ENCODE measurements at regions not wholly inside any gene's neighbourhood (a gene's known extent, or its start where the extent isn't known, plus 50 kb on each side); places are given as distances from the start of the nearest gene placed in this dataset.

GRCh38 chr7:26006426-26006825, 145.6 kb upstream of the NFE2L3 start:
- no peaks in the 10 kb centered on the region for H3K4me1 Mint-ChIP-seq (ENCODE audit: low read depth)
- H3K27me3 Mint-ChIP-seq: peaks cover 34% of the 10 kb centered on the region
- no peaks in the 10 kb centered on the region for H3K9me3 Mint-ChIP-seq
- H3K4me3 Mint-ChIP-seq: no peak overlapping the region
- intact Hi-C loops (cut with DNase I, micrococcal nuclease): no loop called here
- Histone ChIP-seq H3K27me3 (ENCODE audit: control insufficient read depth in 1 of 2, insufficient read depth in 2 of 2, low read length in 2 of 2) (peaks cover 0 to 4% of the 10 kb centered on the region in 2 experiments), H3K4me1 (ENCODE audit: insufficient read depth, low read length) (no peaks in the 10 kb centered on the region), H3K36me3 (ENCODE audit: insufficient read depth, low read length) (no peaks in the 10 kb centered on the region), H3K9me3 (ENCODE audit: control insufficient read depth in 1 of 2, insufficient read depth in 1 of 2, low read length in 2 of 2) (no peaks in the 10 kb centered on the region), H3K4me3 (ENCODE audit: low read length) (no peak overlapping the region), H3K27ac (ENCODE audit: low read depth in 1 of 2, low read length in 2 of 2) (no peak overlapping the region)
- TF ChIP-seq CTCF (IDR thresholded peaks at IDR 0.05): no peak
- DNase-seq: no peak
- no peaks in the 10 kb centered on the region for H3K36me3 Mint-ChIP-seq (ENCODE audit: low read depth)
- H3K27ac Mint-ChIP-seq: no peak overlapping the region
- ChIA-PET POLR2A (no interaction called here), CTCF (interaction anchor here (0.8 kb wide), 1 partner anchor 11 kb away, joined by 3 read pairs; no protein-coding TSS in a partner anchor)
- no peak for ATAC-seq (ENCODE audit: poor library complexity)

- Histone ChIP-seq H3K4me1 (ENCODE audit: insufficient read depth, low read length) (no peaks in the 10 kb centered on the region), H3K27me3 (ENCODE audit: control insufficient read depth in 1 of 2, insufficient read depth in 2 of 2, low read length in 2 of 2) (peaks cover 0 to 4% of the 10 kb centered on the region in 2 experiments), H3K9me3 (ENCODE audit: control insufficient read depth in 1 of 2, insufficient read depth in 1 of 2, low read length in 2 of 2) (no peaks in the 10 kb centered on the region), H3K36me3 (ENCODE audit: insufficient read depth, low read length) (no peaks in the 10 kb centered on the region), H3K4me3 (ENCODE audit: low read length) (no peak overlapping the region), H3K27ac (ENCODE audit: low read depth in 1 of 2, low read length in 2 of 2) (no peak overlapping the region)
- ChIA-PET CTCF (no interaction called here), POLR2A (no interaction called here)
- DNase-seq (no peak), ATAC-seq (ENCODE audit: poor library complexity) (no peak)
- Mint-ChIP-seq H3K27me3 (peaks cover 25% of the 10 kb centered on the region), H3K9me3 (no peaks in the 10 kb centered on the region), H3K27ac (no peak overlapping the region), H3K4me1 (ENCODE audit: low read depth) (no peaks in the 10 kb centered on the region), H3K4me3 (no peak overlapping the region), H3K36me3 (ENCODE audit: low read depth) (no peaks in the 10 kb centered on the region)
- intact Hi-C loops (cut with DNase I, micrococcal nuclease): no loop called here
- TF ChIP-seq CTCF (IDR thresholded peaks at IDR 0.05): no peak
These were observed 144.5 kb upstream of the NFE2L3 start for GRCh38 chr7:26007510-26007909.

- Histone ChIP-seq H3K27me3 (ENCODE audit: control insufficient read depth in 1 of 2, insufficient read depth in 2 of 2, low read length in 2 of 2) (peaks cover 0 to 4% of the 10 kb centered on the region in 2 experiments), H3K4me3 (ENCODE audit: low read length) (no peak overlapping the region), H3K36me3 (ENCODE audit: insufficient read depth, low read length) (no peaks in the 10 kb centered on the region), H3K4me1 (ENCODE audit: insufficient read depth, low read length) (no peaks in the 10 kb centered on the region), H3K27ac (ENCODE audit: low read depth in 1 of 2, low read length in 2 of 2) (no peak overlapping the region), H3K9me3 (ENCODE audit: control insufficient read depth in 1 of 2, insufficient read depth in 1 of 2, low read length in 2 of 2) (no peaks in the 10 kb centered on the region)
- ATAC-seq (ENCODE audit: poor library complexity) (no peak), DNase-seq (no peak)
- Mint-ChIP-seq H3K27ac (no peak overlapping the region), H3K27me3 (peaks cover 18% of the 10 kb centered on the region), H3K9me3 (no peaks in the 10 kb centered on the region), H3K36me3 (ENCODE audit: low read depth) (no peaks in the 10 kb centered on the region), H3K4me1 (ENCODE audit: low read depth) (no peaks in the 10 kb centered on the region), H3K4me3 (no peak overlapping the region)
- ChIA-PET CTCF (no interaction called here), POLR2A (no interaction called here)
- no peak for TF ChIP-seq CTCF (IDR thresholded peaks at IDR 0.05)
- intact Hi-C loops (cut with DNase I, micrococcal nuclease): no loop called here
These were observed 143.6 kb upstream of the NFE2L3 start for GRCh38 chr7:26008428-26008827.
